SK-N-SH treated with all-trans-retinoic acid at 6 μM for 48 hours (cell line): ENCODE measurements at regions not wholly inside any gene's neighbourhood (a gene's known extent, or its start where the extent isn't known, plus 50 kb on each side); places are given as distances from the start of the nearest gene placed in this dataset.

ENCODE experiments used
- BACH2 ChIP-seq: fragments of 250-450 bp; sonication (Bioruptor Pico); IDR thresholded peaks from 2 replicates; pipeline ENCODE4 v1.9.0; 2021; ENCODE audit warnings: mild to moderate bottlenecking, borderline replicate concordance
- CSDC2 ChIP-seq: fragments of 250-450 bp; sonication (Bioruptor Pico); IDR thresholded peaks from 2 replicates; pipeline ENCODE4 v1.5.0; 2020; ENCODE audit warnings: mild to moderate bottlenecking, moderate library complexity
- GLIS3 ChIP-seq: fragments of 250-450 bp; sonication (Bioruptor Pico); IDR thresholded peaks from 2 replicates; pipeline ENCODE4 v1.5.0; 2020; ENCODE audit warnings: mild to moderate bottlenecking, moderate library complexity
- ISL1 ChIP-seq: fragments of 250-450 bp; sonication (Bioruptor Pico); IDR thresholded peaks from 2 replicates; pipeline ENCODE4 v2.1.2; 2022; ENCODE audit warnings: mild to moderate bottlenecking, moderate library complexity
- OSR1 ChIP-seq: fragments of 250-450 bp; sonication (Bioruptor Pico); IDR thresholded peaks from 2 replicates; pipeline ENCODE4 v1.8.0; 2022; ENCODE audit warnings: moderate library complexity, mild to moderate bottlenecking, inconsistent platforms
- PATZ1 ChIP-seq: fragments of 250-450 bp; sonication (Bioruptor Pico); IDR thresholded peaks from 2 replicates; pipeline ENCODE4 v1.8.0; 2020; ENCODE audit warnings: mild to moderate bottlenecking, moderate library complexity, borderline replicate concordance
- POU6F1 ChIP-seq: fragments of 250-450 bp; sonication (Bioruptor Pico); IDR thresholded peaks from 2 replicates; pipeline ENCODE4 v1.8.0; 2021; ENCODE audit warnings: low read depth, mild to moderate bottlenecking, moderate library complexity, borderline replicate concordance
- PPARA ChIP-seq: fragments of 250-450 bp; sonication (Bioruptor Pico); IDR thresholded peaks from 2 replicates; pipeline ENCODE4 v1.5.0; 2020; ENCODE audit warnings: mild to moderate bottlenecking, borderline replicate concordance
- RARB ChIP-seq: fragments of 250-450 bp; sonication (Bioruptor Pico); IDR thresholded peaks from 2 replicates; pipeline ENCODE4 v1.8.0; 2021; ENCODE audit warnings: mild to moderate bottlenecking, moderate library complexity
- ZC3H10 ChIP-seq: fragments of 250-450 bp; sonication (Bioruptor Pico); IDR thresholded peaks from 2 replicates; pipeline ENCODE4 v1.5.1; 2021; ENCODE audit warnings: mild to moderate bottlenecking, moderate library complexity

GRCh38 chr21:19461481-19462205, 1058.1 kb upstream of the TMPRSS15 start:
- TF ChIP-seq ISL1 (CRISPR knock-in tag): no peak
- no peak for TF ChIP-seq PATZ1 (CRISPR knock-in tag)
- no peak for TF ChIP-seq RARB (CRISPR knock-in tag)
- no peak for TF ChIP-seq OSR1 (CRISPR knock-in tag)
- TF ChIP-seq PPARA (CRISPR knock-in tag): no peak
- TF ChIP-seq POU6F1 (CRISPR knock-in tag): no peak
- TF ChIP-seq GLIS3 (CRISPR knock-in tag): no peak
- TF ChIP-seq BACH2: no peak
- TF ChIP-seq ZC3H10: no peak
- TF ChIP-seq CSDC2: no peak
